C4-2B (cell line): ENCODE measurements at regions not wholly inside any gene's neighbourhood (a gene's known extent, or its start where the extent isn't known, plus 50 kb on each side); places are given as distances from the start of the nearest gene placed in this dataset.

Source experiments
- CTCF ChIP-seq: fragments of 450-650 bp; conservative IDR thresholded peaks from 2 replicates; pipeline ENCODE4 v1.5.1; 2017; ENCODE audit warnings: mild to moderate bottlenecking
- ZFX ChIP-seq: fragments of 450-650 bp; IDR thresholded peaks from 2 replicates; pipeline ENCODE4 v1.6.1; 2017

- TF ChIP-seq CTCF (no peak), ZFX (no peak)
These were observed 107.1 kb upstream of the LINGO1 start for GRCh38 chr15:77739591-77740378.
